SU-DHL-6 (cell line): ENCODE measurements at regions not wholly inside any gene's neighbourhood (a gene's known extent, or its start where the extent isn't known, plus 50 kb on each side); places are given as distances from the start of the nearest gene placed in this dataset.

ENCODE experiments used
- CTCF ChIP-seq: fragments of 200-600 bp; sonication (generic); IDR thresholded peaks from one replicate; pipeline ENCODE4 v1.5.1; 2017; ENCODE audit warnings: antibody characterized with exemption, mild to moderate bottlenecking, low read length, moderate library complexity; ENCODE audit not compliant: insufficient read depth, poor library complexity, severe bottlenecking
- EZH2phosphoT487 ChIP-seq: fragments of 200-600 bp; sonication (generic), shearing (Covaris generic); conservative IDR thresholded peaks from 2 replicates; pipeline ENCODE4 v1.6.1; 2018; ENCODE audit warnings: mild to moderate bottlenecking, antibody characterized with exemption, low read length, moderate library complexity, mixed read lengths

DNA sequence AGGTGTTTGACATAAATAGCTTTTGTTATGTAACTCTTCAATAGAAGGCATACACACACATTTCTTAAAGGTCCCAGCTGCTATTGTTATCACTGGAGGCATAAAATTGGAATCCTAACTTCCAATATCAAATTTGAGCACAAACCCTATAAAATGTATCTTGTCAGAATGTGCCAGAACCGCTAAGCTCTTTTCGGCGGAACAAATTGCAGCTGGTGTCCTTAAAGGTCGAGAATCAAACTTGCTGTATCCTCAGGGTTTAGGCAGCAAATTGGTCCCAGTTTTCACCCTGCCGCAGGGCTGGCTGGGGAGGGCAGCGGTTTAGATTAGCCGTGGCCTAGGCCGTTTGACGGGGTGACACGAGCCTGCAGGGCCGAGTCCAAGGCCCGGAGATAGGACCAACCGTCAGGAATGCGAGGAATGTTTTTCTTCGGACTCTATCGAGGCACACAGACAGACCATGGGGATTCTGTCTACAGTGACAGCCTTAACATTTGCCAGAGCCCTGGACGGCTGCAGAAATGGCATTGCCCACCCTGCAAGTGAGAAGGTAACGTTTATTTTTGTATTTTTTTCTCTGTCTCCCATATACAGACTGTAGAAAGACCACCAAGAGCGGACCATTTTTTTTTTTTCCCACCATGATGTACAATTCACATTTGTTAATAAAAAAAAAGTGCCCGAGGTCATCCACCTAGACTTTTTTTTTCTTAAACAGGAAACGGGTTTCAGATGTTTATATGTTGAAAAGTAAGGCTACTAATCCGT, 297.1 kb downstream of the IRF8 start:
- no peak for TF ChIP-seq CTCF
- no peak for TF ChIP-seq EZH2phosphoT487
